H1 (cell line): ENCODE measurements at regions not wholly inside any gene's neighbourhood (a gene's known extent, or its start where the extent isn't known, plus 50 kb on each side); places are given as distances from the start of the nearest gene placed in this dataset.

Source experiments
- EP300 ChIP-seq, 2 experiments: IDR thresholded peaks; 1 replicate in 1 of 2; 2 replicates in 1 of 2; pipeline ENCODE4 v1.6.1; 2011 to 2012; ENCODE audit warnings: low read depth in 2 of 2, low read length in 2 of 2, mild to moderate bottlenecking in 2 of 2, borderline replicate concordance in 1 of 2, inconsistent platforms in 1 of 2, moderate library complexity in 1 of 2
- GTF2F1 ChIP-seq: IDR thresholded peaks from 2 replicates; pipeline ENCODE4 v1.6.1; 2012; ENCODE audit warnings: low read depth, low read length, improper control_type of control experiment, borderline replicate concordance
- SIN3A ChIP-seq, 2 experiments: IDR thresholded peaks in 1 of 2; conservative IDR thresholded peaks in 1 of 2; 2 replicates each; pipeline ENCODE4 v1.6.1; 2011 to 2012; ENCODE audit warnings: low read length in 2 of 2, improper control_type of control experiment in 1 of 2, low read depth in 1 of 2, mild to moderate bottlenecking in 1 of 2

GRCh38 chr13:108377646-108378206, 108.2 kb downstream of the TNFSF13B start:
- TF ChIP-seq GTF2F1 (no peak), SIN3A (conservative IDR thresholded peaks at IDR 0.05 in 1 of 2, IDR thresholded peaks at IDR 0.05 in 1 of 2; ENCODE audit: low read depth in 1 of 2, low read length in 2 of 2) (no peak), EP300 (IDR thresholded peaks at IDR 0.05; ENCODE audit: borderline replicate concordance in 1 of 2, low read depth in 2 of 2, low read length in 2 of 2) (no peak)
